Stomach (tissue), 4 donors: ENCODE measurements at regions not wholly inside any gene's neighbourhood (a gene's known extent, or its start where the extent isn't known, plus 50 kb on each side); places are given as distances from the start of the nearest gene placed in this dataset.

Source experiments
- EP300 ChIP-seq: sonication (generic); formaldehyde crosslinking; IDR thresholded peaks from one replicate; pipeline ENCODE4 v1.6.1; 2017; ENCODE audit warnings: antibody characterized with exemption
- POLR2A ChIP-seq, 4 donors: fragments of 450-650 bp; IDR thresholded peaks; one replicate each; pipeline ENCODE4 v1.6.1; 2016; ENCODE audit warnings: antibody characterized with exemption in 4 of 4, control low read depth in 2 of 4, mild to moderate bottlenecking in 1 of 4, moderate library complexity in 1 of 4
- POLR2AphosphoS5 ChIP-seq, 3 donors: sonication (generic); formaldehyde crosslinking; IDR thresholded peaks; one replicate each; pipeline ENCODE4 v1.6.1; 2016; ENCODE audit warnings: antibody characterized with exemption in 3 of 3
- TF ChIP-seq, protein P1 (sequence below), 7 experiments: fragments of 450-650 bp in 4 of 7; fragments of 200-600 bp in 3 of 7; sonication (generic) in 3 of 7; IDR thresholded peaks; one replicate each; pipeline ENCODE4 v1.5.1; 2016 to 2019; ENCODE audit warnings: antibody characterized with exemption in 7 of 7, control low read depth in 2 of 7, mild to moderate bottlenecking in 1 of 7

DNA sequence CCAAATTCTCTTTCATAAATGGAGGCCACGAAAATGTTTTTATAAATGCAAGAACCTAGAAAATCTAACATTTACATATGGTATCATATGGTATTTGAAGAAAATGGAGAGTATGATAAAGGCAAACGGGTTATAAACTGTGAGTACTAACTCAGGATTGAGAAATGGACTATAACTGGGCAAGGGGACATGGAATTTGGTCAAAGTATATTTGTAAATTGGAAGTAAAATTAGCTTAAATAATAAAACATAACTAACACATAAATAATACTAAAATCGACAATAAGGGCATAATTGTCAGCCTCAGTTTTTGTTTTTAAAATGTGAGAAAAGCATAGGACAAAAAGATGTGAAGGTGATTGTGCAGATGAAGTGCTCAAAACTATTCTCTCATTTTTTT, 1516.3 kb upstream of the MIR17HG start:
- TF ChIP-seq POLR2A (IDR thresholded peaks at IDR 0.05) (no peak), POLR2AphosphoS5 (IDR thresholded peaks at IDR 0.05) (no peak), EP300 (no peak)
- TF ChIP-seq, protein P1, sequence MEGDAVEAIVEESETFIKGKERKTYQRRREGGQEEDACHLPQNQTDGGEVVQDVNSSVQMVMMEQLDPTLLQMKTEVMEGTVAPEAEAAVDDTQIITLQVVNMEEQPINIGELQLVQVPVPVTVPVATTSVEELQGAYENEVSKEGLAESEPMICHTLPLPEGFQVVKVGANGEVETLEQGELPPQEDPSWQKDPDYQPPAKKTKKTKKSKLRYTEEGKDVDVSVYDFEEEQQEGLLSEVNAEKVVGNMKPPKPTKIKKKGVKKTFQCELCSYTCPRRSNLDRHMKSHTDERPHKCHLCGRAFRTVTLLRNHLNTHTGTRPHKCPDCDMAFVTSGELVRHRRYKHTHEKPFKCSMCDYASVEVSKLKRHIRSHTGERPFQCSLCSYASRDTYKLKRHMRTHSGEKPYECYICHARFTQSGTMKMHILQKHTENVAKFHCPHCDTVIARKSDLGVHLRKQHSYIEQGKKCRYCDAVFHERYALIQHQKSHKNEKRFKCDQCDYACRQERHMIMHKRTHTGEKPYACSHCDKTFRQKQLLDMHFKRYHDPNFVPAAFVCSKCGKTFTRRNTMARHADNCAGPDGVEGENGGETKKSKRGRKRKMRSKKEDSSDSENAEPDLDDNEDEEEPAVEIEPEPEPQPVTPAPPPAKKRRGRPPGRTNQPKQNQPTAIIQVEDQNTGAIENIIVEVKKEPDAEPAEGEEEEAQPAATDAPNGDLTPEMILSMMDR (IDR thresholded peaks at IDR 0.05), result no peak
